HEK293T (cell line): ENCODE measurements at regions not wholly inside any gene's neighbourhood (a gene's known extent, or its start where the extent isn't known, plus 50 kb on each side); places are given as distances from the start of the nearest gene placed in this dataset.

ENCODE experiments used
- CTCF ChIA-PET: fragments of 350-600 bp; formaldehyde crosslinking; extraction: SDS; loops from one replicate; lab custom pipeline; 2021; ENCODE audit warnings: antibody characterized with exemption, inconsistent platforms; lab: Yijun Ruan, JAX
- POLR2A ChIA-PET: fragments of 350-600 bp; formaldehyde crosslinking; extraction: SDS; loops from one replicate; lab custom pipeline; 2020; ENCODE audit warnings: antibody characterized with exemption, inconsistent platforms; lab: Yijun Ruan, JAX
- DNase-seq: peaks from one replicate; pipeline ENCODE4 v3.0.0; 2012; ENCODE audit warnings: mixed read lengths; ENCODE audit errors: extremely low spot score
- ARNT ChIP-seq: fragments of 450-650 bp; IDR thresholded peaks from 2 replicates; pipeline ENCODE4 v1.6.1; 2017; ENCODE audit warnings: mild to moderate bottlenecking
- BHLHE40 ChIP-seq: fragments of 450-650 bp; IDR thresholded peaks from 2 replicates; pipeline ENCODE4 v1.6.1; 2016; ENCODE audit warnings: mild to moderate bottlenecking, moderate library complexity, borderline replicate concordance
- CTBP1 ChIP-seq: fragments of 450-650 bp; IDR thresholded peaks from 2 replicates; pipeline ENCODE4 v1.6.1; 2016; ENCODE audit warnings: borderline replicate concordance
- ELF4 ChIP-seq: fragments of 450-650 bp; IDR thresholded peaks from 2 replicates; pipeline ENCODE4 v1.6.1; 2017; ENCODE audit warnings: antibody characterized with exemption
- FOXA1 ChIP-seq: fragments of 450-650 bp; IDR thresholded peaks from 2 replicates; pipeline ENCODE4 v1.6.1; 2016; ENCODE audit warnings: mild to moderate bottlenecking
- FOXK2 ChIP-seq: fragments of 450-650 bp; IDR thresholded peaks from 2 replicates; pipeline ENCODE4 v1.6.1; 2016; ENCODE audit warnings: mild to moderate bottlenecking
- FOXM1 ChIP-seq: fragments of 450-650 bp; IDR thresholded peaks from 2 replicates; pipeline ENCODE4 v1.6.1; 2017; ENCODE audit warnings: mild to moderate bottlenecking, borderline replicate concordance
- HDGF ChIP-seq: fragments of 450-650 bp; IDR thresholded peaks from 2 replicates; pipeline ENCODE4 v1.6.1; 2017; ENCODE audit warnings: antibody characterized with exemption, borderline replicate concordance
- L3MBTL2 ChIP-seq: fragments of 450-650 bp; conservative IDR thresholded peaks from 2 replicates; pipeline ENCODE4 v1.6.1; 2016; ENCODE audit warnings: mild to moderate bottlenecking
- LEF1 ChIP-seq: fragments of 450-650 bp; IDR thresholded peaks from 2 replicates; pipeline ENCODE4 v1.6.1; 2017; ENCODE audit warnings: mild to moderate bottlenecking, borderline replicate concordance
- NFRKB ChIP-seq: fragments of 450-650 bp; IDR thresholded peaks from 2 replicates; pipeline ENCODE4 v1.6.1; 2016; ENCODE audit warnings: mild to moderate bottlenecking, moderate library complexity
- PKNOX1 ChIP-seq: fragments of 450-650 bp; IDR thresholded peaks from 2 replicates; pipeline ENCODE4 v1.6.1; 2016
- SP1 ChIP-seq: fragments of 450-650 bp; IDR thresholded peaks from 2 replicates; pipeline ENCODE4 v1.6.1; 2017
- SUZ12 ChIP-seq: fragments of 450-650 bp; IDR thresholded peaks from 2 replicates; pipeline ENCODE4 v1.6.1; 2016; ENCODE audit warnings: mild to moderate bottlenecking
- TARDBP ChIP-seq: fragments of 450-650 bp; IDR thresholded peaks from 2 replicates; pipeline ENCODE4 v1.6.1; 2016
- ZNF384 ChIP-seq: fragments of 450-650 bp; IDR thresholded peaks from 2 replicates; pipeline ENCODE4 v1.6.1; 2016

- ChIA-PET POLR2A (no interaction called here), CTCF (no interaction called here)
- no peak for TF ChIP-seq PKNOX1
- no peak for TF ChIP-seq TARDBP
- peak; percentile 12 for DNase-seq
Observed at GRCh38 chr4:181350615-181351415, 892.4 kb upstream of the TENM3 start.

- no peak for DNase-seq
- POLR2A ChIA-PET = no interaction called here
- CTCF ChIA-PET = no interaction called here
- TF ChIP-seq SUZ12 (no peak), ZNF384 (no peak), FOXK2 (no peak), FOXM1 (no peak), CTBP1 (no peak), FOXA1 (no peak), ELF4 (no peak), LEF1 (no peak), BHLHE40 (no peak), PKNOX1 (no peak), ARNT (no peak), L3MBTL2 (no peak), HDGF (no peak)
Observed at GRCh38 chr4:181364504-181364903, 878.7 kb upstream of the TENM3 start.

GRCh38 chr4:181365671-181366070 is 877.5 kb upstream of the TENM3 start:
- POLR2A ChIA-PET = no interaction called here
- TF ChIP-seq FOXA1 = no peak
- no peak for TF ChIP-seq FOXK2
- TF ChIP-seq HDGF = no peak
- TF ChIP-seq ELF4 = no peak
- no peak for TF ChIP-seq LEF1
- no peak for TF ChIP-seq NFRKB
- TF ChIP-seq PKNOX1 = no peak
- TF ChIP-seq L3MBTL2 = no peak
- no peak for TF ChIP-seq ZNF384
- no peak for TF ChIP-seq TARDBP
- no peak for TF ChIP-seq SUZ12
- no peak for TF ChIP-seq FOXM1
- TF ChIP-seq SP1 = no peak
- TF ChIP-seq ARNT = no peak
- no peak for TF ChIP-seq CTBP1
- TF ChIP-seq BHLHE40 = no peak
- CTCF ChIA-PET = no interaction called here
- DNase-seq = no peak

GRCh38 chr4:181372014-181372413 is 871.2 kb upstream of the TENM3 start:
- TF ChIP-seq FOXM1 (no peak), SUZ12 (no peak), L3MBTL2 (no peak), LEF1 (no peak), ZNF384 (no peak), HDGF (no peak), PKNOX1 (no peak), BHLHE40 (no peak), NFRKB (no peak), TARDBP (no peak), ELF4 (no peak), CTBP1 (no peak), FOXA1 (no peak), SP1 (no peak)
- DNase-seq = no peak
- POLR2A ChIA-PET = no interaction called here
- CTCF ChIA-PET = no interaction called here

- ChIA-PET POLR2A (no interaction called here), CTCF (no interaction called here)
- no peak for DNase-seq
- TF ChIP-seq FOXK2 (no peak), PKNOX1 (no peak), BHLHE40 (no peak), FOXM1 (no peak), ELF4 (no peak), CTBP1 (no peak), SUZ12 (no peak), L3MBTL2 (no peak)
Observed at GRCh38 chr4:181376058-181376457, 867.1 kb upstream of the TENM3 start.
